ENCODE measurements at regions not wholly inside any gene's neighbourhood (a gene's known extent, or its start where the extent isn't known, plus 50 kb on each side); places are given as distances from the start of the nearest gene placed in this dataset.
A peak's percentile ranks its signal among the peaks of the same experiment; 100 is the strongest.
"Not testable (repeated sequence)": the region's sequence is repeated elsewhere in the genome, so short reads cannot be mapped to it uniquely, and the experiment has no call there.

DNA sequence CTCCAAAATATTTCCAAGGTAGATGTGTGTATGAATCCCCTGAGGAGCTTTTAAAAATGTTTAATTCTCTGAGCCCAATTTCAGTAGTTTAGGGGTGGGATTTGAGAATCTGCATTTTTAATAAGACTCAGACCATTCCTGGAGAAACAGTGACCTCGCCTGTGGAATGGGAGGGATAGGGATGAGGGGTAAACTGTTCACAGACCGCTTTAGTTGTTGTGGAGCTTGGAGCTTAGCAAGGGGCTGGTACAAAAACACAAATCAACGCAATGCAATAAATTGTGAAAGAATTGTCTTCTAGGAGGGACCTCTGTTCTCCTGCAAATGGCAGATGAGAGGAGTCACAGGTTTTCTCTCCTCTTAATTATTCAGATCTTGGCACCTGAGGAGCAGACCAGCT lies 239.3 kb upstream of the SULF2 start:
- no peak for DNase-seq

DNA sequence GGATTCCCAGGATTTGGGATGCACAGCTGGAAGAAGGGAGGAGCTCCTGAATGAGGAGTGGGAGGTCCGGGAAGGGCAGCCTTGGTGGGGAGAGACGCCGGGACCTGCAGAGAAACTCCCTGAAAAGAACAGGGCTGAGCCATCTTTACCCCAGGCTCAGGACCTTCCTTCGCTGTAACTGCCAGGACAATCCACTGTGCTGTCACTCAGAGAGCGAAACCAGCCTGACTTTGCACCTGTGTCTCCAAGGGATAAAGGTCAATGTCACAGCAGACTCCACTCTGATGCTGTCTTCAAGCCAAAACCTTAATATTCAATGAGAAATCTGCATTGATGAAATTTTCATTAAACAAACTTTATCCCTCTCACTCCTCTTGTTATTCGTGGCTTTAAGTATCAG lies 235.4 kb upstream of the SULF2 start:
- not testable (repeated sequence) for DNase-seq

DNA sequence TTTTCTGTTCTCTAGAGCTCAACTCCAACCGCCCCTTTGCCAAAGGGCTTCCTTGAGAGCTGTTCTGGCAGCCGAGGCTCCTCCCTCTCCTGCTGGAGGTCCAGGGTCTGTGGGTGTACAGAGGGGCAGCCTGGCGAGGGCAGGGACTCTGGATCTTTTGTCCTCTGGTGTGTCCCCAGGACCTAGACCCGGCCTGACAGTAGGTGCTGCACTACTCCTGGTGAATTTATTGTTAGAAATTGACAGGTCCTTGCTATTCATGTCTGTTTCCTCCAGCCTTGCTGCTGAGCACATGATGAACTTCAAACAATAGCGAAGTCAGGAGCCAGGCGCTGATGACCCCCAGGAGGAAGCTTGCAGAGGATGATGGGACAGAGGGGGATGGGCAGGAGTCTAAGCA lies 234.7 kb upstream of the SULF2 start:
- DNase-seq: no peak

DNA sequence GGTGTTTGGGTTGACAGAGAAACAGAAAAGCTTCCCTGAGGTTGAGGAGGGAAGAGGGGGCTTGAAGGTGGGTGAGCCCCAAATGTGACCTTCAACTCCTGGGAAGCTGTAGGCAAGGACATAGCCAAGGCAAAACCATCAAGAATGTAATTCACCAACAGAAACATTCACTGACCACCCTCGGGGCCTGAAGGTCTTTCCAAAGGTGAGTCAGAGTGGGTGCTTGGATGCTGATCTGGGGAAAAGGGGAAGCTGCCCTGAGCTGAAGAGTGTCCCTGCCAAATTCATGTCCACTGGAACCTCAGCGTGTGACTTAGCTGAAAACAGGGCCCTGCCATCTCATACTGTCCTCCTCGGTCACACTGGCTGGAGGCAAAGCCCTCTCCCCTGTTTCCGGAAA lies 234.2 kb upstream of the SULF2 start:
- DNase-seq: no peak

DNA sequence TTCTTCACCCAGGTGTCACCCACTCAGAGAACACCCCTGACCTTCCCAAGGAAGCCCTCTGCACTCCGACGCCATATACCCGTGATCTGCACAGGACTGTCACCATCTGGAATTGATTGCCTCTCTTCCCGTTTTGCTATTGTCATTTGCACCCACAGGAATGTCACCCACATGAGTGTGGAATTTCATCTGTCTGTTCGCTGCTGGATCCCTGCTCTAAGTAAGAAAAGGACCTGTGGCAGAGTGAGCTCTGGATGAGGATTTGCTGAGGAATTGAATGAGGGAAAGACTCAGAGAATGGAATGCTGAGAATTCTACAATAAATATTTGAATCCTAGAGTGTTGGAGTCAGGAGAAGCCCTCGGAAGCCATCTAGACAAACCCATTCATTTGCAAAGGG lies 233.6 kb upstream of the SULF2 start:
- DNase-seq: not testable (repeated sequence)

DNA sequence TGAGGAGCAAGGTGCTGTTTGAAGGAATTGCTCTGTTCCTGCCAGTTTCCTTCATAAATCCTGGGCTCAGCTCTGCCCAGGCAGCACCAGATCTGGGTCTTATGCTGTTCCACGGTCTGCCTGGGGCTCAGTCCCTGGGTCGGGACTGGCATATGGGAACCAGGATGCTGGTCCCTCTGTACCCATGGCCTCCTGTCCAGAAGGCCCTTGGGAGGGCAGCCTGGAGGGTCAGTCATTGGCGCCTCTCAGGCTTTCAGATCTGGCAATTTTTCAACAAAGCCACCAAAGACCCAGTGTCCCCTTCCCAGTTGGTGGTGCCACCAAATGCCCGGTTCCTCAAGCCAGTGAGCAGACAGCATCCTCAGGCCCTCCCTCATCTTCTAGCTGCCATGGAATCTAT lies 232.7 kb upstream of the SULF2 start:
- DNase-seq: no peak

DNA sequence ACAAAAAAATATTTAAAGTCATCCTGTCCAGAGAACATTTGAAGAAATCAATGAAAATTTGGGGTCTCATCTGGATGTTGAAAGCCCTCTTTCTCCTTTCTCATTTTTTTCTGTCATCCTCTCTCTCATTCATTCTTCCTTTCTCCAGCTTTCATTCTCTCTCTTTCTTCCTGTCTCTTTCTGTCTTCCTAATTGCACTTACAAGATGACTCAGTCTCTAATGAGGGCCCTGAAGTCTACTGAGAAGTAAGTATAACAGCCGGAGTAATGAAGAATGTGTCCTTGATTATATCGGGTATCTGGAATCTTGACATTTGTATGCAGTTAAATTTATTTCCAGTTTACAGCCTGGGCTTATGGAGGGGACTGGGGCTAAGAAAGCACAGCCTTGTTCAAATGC lies 232.2 kb upstream of the SULF2 start:
- DNase-seq: no peak

DNA sequence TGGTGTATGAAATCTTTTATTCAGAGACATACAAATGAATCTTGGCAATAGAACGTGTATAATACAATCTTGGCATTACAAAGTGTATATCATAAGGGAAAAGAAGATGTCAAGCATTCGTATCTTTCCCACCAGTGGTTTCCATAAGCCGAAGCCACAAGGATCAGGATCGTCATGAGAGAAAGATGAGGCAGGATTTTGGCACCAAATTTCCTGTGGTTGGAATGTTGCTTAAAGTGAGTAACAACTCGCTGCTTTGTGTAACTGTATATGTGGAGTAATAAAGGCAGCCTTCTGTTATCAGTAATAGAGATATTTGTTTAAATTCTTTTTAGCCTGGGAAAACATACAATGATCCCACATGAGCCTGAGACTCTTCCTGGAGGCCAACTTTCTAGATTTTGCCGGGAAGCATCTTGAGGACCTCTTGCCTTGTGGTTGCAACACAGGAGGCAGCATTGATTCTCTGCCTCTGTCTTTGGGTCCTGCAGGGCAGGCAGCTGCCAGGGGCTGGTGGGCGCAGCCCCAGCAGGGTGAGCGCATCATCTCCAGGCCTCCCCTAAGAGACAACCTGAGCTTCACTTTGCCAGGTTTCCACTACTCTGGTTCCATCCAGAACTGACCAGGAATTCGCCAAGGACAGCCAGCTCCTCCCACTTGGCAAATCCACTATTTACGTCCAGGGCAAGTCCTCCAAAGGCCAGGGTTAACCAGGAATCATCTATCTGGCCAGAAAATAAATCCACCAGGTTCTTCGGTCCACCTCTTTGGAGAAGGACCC lies 230.9 kb upstream of the SULF2 start:
- peak; percentile 60 for DNase-seq

DNA sequence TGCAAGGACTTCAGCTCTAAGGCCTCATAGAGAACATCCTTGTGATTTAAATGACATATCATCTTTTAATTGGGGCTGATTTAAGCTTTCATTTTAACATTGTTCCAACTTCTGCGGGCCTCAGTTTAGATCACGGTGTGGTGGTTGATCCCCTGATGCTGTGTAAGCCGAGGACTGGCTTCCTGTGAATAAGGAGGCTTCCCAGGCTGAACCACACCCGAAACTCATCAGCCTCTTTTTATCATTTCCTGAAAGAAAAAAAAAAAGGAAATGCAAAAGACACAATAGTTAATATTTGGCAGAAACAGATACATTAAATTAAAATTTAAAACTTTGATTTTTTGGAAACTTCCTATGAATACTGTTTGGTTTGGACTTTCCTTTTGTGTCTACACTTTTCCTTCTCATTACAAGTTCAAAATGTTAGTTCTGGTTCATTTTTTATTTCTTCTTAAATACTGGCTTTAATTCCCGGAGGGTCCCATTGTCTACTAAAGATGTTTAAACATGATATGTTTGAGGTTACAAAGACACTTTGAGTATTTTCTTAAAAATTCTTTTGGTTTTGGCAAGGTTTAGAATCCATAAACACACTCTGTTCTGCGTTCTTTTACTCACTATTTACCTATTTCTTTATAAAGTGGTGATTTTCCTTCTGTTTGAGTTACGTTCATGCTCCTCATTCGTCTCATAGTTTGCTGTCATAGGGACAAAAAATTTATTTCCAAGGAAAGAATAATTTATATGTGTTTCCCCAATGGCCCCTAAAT lies 230.0 kb upstream of the SULF2 start:
- no peak for DNase-seq

DNA sequence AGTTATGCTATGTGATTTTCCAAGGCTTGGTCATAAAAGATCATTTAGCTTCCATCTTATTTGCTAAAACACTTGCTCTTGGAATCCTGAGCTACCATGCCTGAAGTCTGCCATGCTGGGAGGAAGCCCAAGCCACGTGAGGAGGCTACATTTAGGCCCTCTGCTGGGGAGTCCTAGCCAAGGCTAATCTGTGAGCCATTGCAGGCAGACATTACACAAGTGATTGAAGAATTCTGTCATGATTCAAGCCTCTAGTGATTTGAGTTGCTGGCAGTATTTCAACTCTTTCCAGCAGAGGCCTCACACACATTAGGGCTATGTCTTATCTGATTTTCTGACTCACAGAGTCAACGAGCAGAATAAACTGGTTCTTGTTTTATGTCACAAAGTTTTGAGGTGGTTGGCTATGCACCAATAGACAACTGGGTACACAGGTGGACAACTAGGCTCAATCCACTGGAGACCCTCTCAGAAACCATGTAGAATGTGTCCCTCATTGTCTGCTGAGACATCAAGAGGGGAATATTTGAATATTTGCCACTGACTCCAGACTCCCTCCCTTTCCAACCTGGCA lies 227.2 kb upstream of the SULF2 start:
- no peak for DNase-seq

DNA sequence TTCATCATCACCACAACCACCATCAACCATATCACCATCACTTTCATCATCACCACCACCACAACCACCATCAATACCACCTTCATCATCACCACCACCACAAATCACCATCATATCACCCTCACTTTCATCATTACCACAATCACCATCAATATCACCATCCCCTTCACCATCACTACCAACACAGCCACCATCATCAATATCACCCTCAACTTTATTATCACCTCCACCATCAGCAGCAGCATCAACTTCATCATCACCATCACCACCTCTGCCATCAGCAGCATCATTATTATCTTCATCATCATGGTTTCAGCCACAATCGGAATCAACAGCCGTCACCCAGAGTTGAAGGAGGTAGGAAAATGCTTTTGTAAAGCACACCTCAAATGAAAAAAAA lies 225.7 kb upstream of the SULF2 start:
- DNase-seq: no peak

DNA sequence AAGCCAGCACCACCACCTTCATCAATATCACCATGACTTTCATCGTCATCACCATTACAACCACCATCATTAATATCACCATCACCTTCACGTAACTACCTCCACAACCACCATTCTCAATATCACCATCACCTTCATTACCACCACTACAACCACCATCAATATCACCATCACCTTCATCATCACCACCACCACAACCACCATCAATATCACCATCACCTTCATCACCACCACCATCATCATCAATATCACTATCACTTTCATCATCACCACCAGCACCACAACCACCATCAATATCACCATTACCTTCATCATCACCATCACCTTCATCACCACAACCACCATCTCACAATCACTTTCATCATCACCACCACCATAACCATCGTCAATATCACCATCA lies 225.3 kb upstream of the SULF2 start:
- no peak for DNase-seq

DNA sequence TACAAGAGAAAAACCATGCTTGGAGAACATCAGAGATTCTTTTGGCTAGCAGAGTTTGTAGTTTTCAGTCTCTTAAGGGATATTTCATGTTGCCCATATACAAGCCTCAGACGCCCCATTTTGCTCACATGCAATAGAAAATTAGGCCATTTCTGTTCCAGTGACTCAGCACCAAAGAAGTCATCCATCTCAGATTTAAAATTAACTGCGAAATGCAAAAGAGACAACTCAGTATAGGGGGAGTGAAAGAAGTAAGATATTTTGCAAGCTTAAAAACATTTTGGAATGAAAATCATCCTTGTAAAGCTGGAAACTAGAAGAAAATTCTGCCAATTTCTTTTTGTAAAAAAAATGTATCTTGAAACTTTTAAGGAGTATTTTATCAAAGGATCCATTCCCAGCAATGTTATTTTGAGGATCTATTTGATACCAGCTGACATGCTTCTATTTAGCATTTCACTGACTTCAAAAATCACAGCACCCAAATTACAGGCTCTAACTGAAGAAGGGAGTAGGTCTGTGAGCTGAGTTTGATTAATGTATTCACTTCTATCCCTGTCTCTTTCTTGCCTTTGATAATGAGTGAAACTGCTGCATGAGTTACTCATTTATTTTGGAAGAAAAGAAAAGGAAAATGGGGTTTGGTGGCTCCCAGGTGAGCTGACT lies 223.7 kb upstream of the SULF2 start:
- no peak for DNase-seq

DNA sequence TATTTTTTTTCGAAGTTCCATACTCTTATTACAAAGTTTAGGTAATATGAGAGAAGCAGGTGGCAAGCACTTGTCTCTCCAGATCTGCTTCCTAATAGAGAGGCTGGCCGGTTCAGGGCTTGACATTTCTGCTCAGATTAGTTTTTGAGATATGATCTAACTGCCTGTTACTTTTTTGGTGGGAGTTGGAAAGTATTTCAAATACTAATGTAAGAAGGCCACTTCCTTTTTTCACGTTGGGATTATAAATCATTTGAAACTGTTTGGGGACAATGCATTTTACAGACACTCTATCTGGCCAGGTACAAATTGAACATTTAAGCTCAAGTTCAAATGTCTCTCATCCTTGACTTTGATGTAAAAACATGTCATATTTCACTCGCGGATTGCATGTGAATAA lies 222.1 kb upstream of the SULF2 start:
- DNase-seq: no peak

DNA sequence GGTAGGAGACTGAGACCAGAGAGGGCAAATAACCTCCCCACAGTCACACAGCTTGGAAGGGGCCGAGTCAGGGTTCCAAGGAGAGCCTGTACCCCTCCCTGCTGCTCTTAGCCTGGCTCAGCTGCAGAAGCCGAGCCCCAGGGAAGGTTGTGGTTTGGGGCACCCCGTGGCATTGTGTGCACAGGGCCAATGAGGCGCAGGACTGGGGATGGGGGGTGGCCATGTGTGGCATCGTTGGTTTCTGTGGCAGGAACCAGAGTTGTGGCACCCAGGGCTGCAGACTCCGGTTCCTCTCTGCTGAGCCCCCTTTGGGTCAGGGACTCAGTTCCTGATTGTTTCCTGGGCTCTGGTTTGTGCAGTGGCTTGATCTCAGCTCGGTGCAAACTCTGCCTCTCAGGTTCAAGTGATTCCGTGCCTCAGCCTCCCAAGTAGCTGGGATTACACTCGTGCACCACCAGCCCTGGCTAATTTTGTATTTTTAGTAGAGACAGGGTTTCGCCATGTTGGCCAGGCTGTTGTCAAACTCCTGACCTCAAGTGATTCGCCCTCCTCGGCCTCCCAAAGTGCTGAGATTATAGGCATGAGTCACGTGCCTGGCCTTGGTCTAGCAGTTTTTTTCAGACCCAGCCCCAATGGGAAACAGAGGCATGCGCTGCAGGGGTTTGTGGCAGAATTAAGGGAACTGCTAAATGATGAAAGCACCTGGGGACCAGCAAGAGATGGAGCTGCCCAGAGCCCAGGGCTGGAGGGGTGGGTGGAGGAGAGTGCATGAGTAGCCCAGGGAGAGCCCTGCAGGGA lies 221.0 kb upstream of the SULF2 start:
- DNase-seq: no peak

DNA sequence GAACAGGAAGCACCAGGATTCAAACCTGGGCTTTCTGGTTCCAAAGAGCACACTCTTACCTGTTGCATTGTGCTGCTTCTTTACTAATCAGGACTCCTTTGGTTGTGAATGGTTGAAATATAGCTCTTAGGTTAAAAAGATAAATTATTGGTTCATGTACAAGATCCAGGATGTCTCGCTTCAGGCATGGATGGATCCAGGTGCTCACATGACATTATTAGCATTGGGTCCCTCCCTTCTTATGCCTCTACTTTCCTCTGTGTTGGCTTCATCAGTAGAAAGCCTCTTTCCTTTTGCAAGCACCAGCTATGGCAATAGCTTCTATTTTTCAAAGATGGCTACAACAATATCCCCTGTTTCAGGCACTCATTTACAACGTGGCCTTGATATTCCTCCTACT lies 217.7 kb upstream of the SULF2 start:
- DNase-seq: no peak

DNA sequence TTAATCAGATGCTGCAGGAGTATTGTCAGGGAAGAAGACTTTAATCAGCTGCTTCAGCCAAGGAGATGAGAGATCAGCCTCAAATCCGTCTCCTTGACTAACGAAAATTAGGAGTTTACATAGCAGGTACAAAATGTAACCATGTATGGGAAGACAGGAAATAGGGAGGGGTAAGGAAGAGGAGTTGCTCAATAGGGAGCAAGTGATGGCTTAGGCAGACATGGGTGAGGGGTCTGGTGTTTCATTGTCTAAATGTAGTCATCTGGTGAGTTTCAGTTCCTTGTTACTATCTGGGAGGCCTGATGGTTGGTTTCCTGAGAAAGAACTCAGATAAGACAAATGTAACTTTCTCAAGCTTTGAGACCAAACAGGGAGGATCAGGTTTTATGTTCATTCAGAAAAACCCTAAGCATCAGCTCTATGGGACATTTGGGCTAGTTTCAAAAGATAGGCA lies 217.3 kb upstream of the SULF2 start:
- DNase-seq: no peak

DNA sequence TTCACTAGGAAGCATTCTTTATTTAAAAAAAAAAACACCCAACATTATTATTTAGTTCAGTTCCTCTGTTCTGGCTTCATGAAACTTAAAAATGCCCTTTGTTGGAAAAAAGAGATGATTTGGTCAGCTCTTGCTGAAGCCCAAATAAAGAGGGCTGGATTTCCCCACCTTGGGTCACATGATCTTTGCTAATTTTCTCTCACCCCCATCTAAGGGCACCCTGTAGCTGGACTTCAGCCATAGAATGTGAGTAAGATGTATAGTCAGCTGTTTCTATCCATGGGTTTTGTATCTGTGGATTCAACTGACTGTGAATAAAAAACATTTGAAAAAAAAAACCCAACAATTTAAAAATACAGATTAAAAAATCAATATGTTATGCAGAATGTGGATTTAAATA lies 213.9 kb upstream of the SULF2 start:
- DNase-seq: no peak

DNA sequence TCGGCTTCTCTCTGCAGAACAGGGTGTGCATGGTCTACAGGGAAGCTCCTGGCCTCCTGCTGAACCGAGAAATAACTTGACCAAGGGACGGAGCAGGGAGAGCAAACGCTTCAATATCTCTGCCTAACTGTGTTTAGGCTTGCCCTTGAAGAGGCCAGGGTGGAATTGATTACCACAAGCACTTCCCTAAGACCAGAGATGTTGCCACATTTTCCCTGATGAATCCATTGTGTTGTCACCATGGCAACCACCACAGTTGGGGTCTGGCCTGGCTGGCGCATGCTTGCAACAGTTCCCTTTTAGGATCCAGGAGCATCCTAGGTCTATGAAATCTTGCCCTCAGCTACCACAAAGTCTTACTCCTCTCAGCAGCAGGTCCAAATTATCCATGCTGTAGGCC lies 213.5 kb upstream of the SULF2 start:
- no peak for DNase-seq

DNA sequence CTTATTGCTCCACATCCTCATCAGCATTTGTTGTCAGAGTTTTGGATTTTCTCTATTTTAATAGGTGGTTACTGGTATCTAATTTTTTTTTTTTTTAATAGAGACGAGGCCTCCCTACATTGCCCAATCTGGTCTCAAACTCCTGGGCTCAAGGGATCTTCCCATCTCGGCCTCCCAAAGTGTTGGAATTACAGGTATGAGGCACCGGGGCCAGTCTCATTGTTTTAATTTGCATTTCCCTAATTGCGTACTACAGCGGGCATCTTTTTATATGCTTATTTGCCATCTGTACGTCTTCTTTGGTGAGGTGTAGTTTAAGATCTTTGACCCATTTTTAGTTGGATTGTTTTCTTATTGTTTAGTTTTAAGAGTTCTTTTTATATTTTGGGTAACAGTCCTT lies 210.4 kb upstream of the SULF2 start:
- DNase-seq: no peak

DNA sequence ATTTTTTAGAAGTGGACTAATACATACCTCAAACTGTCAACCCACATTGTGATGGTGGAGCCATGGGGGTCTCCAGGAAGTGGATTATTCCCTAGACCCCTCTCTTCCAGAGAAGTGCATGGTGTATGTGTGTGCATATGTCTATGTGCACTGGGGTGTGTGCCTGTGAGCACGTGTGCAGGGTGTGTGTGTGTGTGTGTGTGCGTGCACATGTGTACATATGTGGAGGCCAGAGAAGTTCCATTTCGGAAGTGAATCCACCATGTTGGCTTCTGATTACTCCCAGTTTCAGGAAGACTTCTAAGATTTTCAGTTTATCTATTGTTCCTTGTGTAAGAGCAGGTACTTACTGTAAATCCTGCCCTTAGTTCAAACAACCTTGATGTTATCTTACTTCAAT lies 208.5 kb upstream of the SULF2 start:
- no peak for DNase-seq

DNA sequence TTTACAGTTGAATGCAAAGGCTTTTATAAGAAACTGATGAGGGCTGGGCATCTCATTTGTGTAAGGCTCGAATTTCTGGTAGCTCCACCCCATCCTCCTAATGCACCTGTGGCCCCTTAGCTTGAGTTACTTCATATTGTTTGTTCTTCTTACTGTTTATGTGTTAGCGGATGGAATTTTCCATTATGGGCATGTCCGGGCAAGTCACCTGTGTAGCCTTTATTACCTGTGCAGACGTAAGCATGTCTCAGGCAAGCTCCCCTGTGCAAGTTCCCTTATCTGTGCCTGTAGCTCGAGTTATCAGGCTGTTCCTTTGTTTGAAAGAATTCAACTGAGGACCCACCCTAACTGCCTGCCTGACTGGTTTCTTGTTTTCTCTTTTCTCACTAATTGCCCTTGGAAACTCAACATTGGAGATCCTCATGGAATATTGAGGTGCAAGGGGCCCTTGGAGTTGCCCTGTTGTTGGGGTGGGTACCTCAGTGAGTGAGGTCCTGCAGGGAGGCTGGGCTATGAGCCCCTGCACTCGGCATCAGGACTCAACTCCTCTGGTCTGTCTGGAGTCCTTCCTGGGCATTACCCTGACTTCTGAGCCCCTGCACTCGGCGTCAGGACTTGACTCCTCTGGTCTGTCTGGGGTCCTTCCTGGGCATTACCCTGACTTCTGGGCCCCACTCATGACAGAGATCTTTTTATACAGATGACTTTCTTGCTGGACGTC lies 207.9 kb upstream of the SULF2 start:
- no peak for DNase-seq
